Stomach (tissue), 4 donors: ENCODE measurements at regions not wholly inside any gene's neighbourhood (a gene's known extent, or its start where the extent isn't known, plus 50 kb on each side); places are given as distances from the start of the nearest gene placed in this dataset.

Experiments
- CTCF ChIP-seq, 7 experiments: fragments of 450-650 bp in 4 of 7; fragments of 200-600 bp in 3 of 7; sonication (generic) in 3 of 7; IDR thresholded peaks; one replicate each; pipeline ENCODE4 v1.5.1; 2016 to 2019; ENCODE audit warnings: antibody characterized with exemption in 7 of 7, control low read depth in 2 of 7, mild to moderate bottlenecking in 1 of 7
- EP300 ChIP-seq: sonication (generic); formaldehyde crosslinking; IDR thresholded peaks from one replicate; pipeline ENCODE4 v1.6.1; 2017; ENCODE audit warnings: antibody characterized with exemption
- POLR2A ChIP-seq, 4 donors: fragments of 450-650 bp; IDR thresholded peaks; one replicate each; pipeline ENCODE4 v1.6.1; 2016; ENCODE audit warnings: antibody characterized with exemption in 4 of 4, control low read depth in 2 of 4, mild to moderate bottlenecking in 1 of 4, moderate library complexity in 1 of 4
- POLR2AphosphoS5 ChIP-seq, 3 donors: sonication (generic); formaldehyde crosslinking; IDR thresholded peaks; one replicate each; pipeline ENCODE4 v1.6.1; 2016; ENCODE audit warnings: antibody characterized with exemption in 3 of 3

GRCh38 chr9:135030566-135031226, 56.8 kb upstream of the OLFM1 start:
- TF ChIP-seq CTCF (IDR thresholded peaks at IDR 0.05) (no peak), POLR2A (IDR thresholded peaks at IDR 0.05) (no peak), POLR2AphosphoS5 (IDR thresholded peaks at IDR 0.05) (no peak), EP300 (no peak)
